K562 (cell line): ENCODE measurements at regions not wholly inside any gene's neighbourhood (a gene's known extent, or its start where the extent isn't known, plus 50 kb on each side); places are given as distances from the start of the nearest gene placed in this dataset.

Experiments used
- ATAC-seq: fragments of 200-7000 bp; cut with Tn5 transposase; 3 replicates; pipeline ENCODE4 v1.9.1; 2020; ENCODE audit warnings: moderate library complexity
- BruUV-seq: library from RNA; stranded (reverse); fragments of 400-500 nt; replicated peaks from 2 replicates; lab custom pipeline; 2021; lab: Mats Ljungman, UMichigan
- CTCF ChIA-PET: fragments of 300-600 bp; formaldehyde crosslinking; extraction: SDS; loops from one replicate; lab custom pipeline; 2021; ENCODE audit warnings: low intra/inter-chr PET ratio; lab: Yijun Ruan, JAX
- POLR2A ChIA-PET: fragments of 300-600, 350-650 bp; sonication (Branson Sonifier 250); formaldehyde crosslinking; extraction: SDS; loops from one replicate; lab custom pipeline; 2021; ENCODE audit warnings: antibody characterized with exemption, inconsistent platforms; lab: Yijun Ruan, JAX
- DNase-seq, 4 experiments: peaks; one replicate each; pipeline versions ENCODE4 v3.0.0 to v3.0.0-alpha.2; 2011 to 2018; ENCODE audit warnings: low spot score in 3 of 4, mixed read lengths in 3 of 4; ENCODE audit errors: extremely low read depth in 1 of 4
- FAIRE-seq: peaks from 2 replicates; lab custom pipeline; 2011; peaks lifted over from hg19 to GRCh38; lab: Jason Lieb, UNC
- H2AFZ ChIP-seq: 2 replicates; pipeline ENCODE4 v1.6.0; 2011; ENCODE audit warnings: low read depth, low read length, control low read depth, inconsistent platforms
- H3K27ac ChIP-seq: fragments of 200-600 bp; 3 replicates; pipeline ENCODE4 v1.8.0; 2011; ENCODE audit warnings: low read depth, mild to moderate bottlenecking, control low read depth, inconsistent platforms, low read length, moderate library complexity, mixed read lengths; ENCODE audit errors: extremely low read depth
- H3K27me3 ChIP-seq, 2 experiments: fragments of 300-600 bp in 1 of 2; 2 replicates in 1 of 2; 3 replicates in 1 of 2; pipeline versions ENCODE4 v1.6.0 to v1.8.0; 2011; ENCODE audit warnings: inconsistent platforms in 2 of 2, low read length in 2 of 2, mild to moderate bottlenecking in 1 of 2, mixed read lengths in 1 of 2, moderate library complexity in 1 of 2; ENCODE audit not compliant: control insufficient read depth in 2 of 2, insufficient read depth in 2 of 2
- H3K36me3 ChIP-seq: fragments of 300-600 bp; 3 replicates; pipeline ENCODE4 v1.8.0; 2011; ENCODE audit warnings: mild to moderate bottlenecking, low read length, inconsistent platforms; ENCODE audit not compliant: control insufficient read depth, insufficient read depth
- H3K4me1 ChIP-seq, 2 experiments: fragments of 200-600 bp in 1 of 2; replicated peaks in 1 of 2; 2 replicates in 1 of 2; 3 replicates in 1 of 2; pipeline versions ENCODE4 v1.5.1 to v1.8.0; 2011; ENCODE audit warnings: inconsistent platforms in 2 of 2, low read length in 2 of 2, mild to moderate bottlenecking in 1 of 2, mixed read lengths in 1 of 2, moderate library complexity in 1 of 2; ENCODE audit not compliant: control insufficient read depth in 2 of 2, insufficient read depth in 2 of 2
- H3K4me2 ChIP-seq: 2 replicates; pipeline ENCODE4 v1.6.1; 2011; ENCODE audit warnings: low read length, control low read depth, inconsistent platforms, mixed read lengths; ENCODE audit not compliant: insufficient read depth
- H3K4me3 ChIP-seq: fragments of 200-600 bp; sonication (generic), shearing (Covaris generic); 2 replicates; pipeline ENCODE4 v1.5.1; 2016; ENCODE audit warnings: control low read depth, inconsistent platforms
- H3K79me2 ChIP-seq: fragments of 200-600 bp; 3 replicates; pipeline ENCODE4 v1.8.0; 2011; ENCODE audit warnings: low read length, inconsistent platforms; ENCODE audit not compliant: control insufficient read depth, insufficient read depth
- H3K9ac ChIP-seq, 2 experiments: 2 replicates each; pipeline versions ENCODE4 v1.6.0 to v1.6.1; 2011; ENCODE audit warnings: low read depth in 2 of 2, low read length in 2 of 2, control low read depth in 1 of 2, inconsistent platforms in 1 of 2, mild to moderate bottlenecking in 1 of 2, mixed read lengths in 1 of 2; ENCODE audit not compliant: insufficient read depth in 1 of 2
- H3K9me1 ChIP-seq: one replicate; pipeline ENCODE4 v1.6.0; 2011; ENCODE audit warnings: inconsistent platforms, mild to moderate bottlenecking, low read length, moderate library complexity; ENCODE audit not compliant: control insufficient read depth, insufficient read depth
- H3K9me3 ChIP-seq: replicated peaks from 2 replicates; pipeline ENCODE4 v1.5.1; 2011; ENCODE audit warnings: low read depth, low read length, inconsistent platforms; ENCODE audit not compliant: control insufficient read depth, insufficient read depth
- H4K20me1 ChIP-seq: replicated peaks from 2 replicates; pipeline ENCODE4 v1.6.1; 2011; ENCODE audit warnings: low read length, inconsistent platforms, mixed read lengths; ENCODE audit not compliant: control insufficient read depth, insufficient read depth
- E4F1 ChIP-seq: fragments of 250-450 bp; sonication (Bioruptor Pico); IDR thresholded peaks from 2 replicates; pipeline ENCODE4 v1.5.0; 2021; ENCODE audit warnings: mild to moderate bottlenecking, borderline replicate concordance
- FOXK2 ChIP-seq, 2 experiments: fragments of 450-650 bp; IDR thresholded peaks in 1 of 2; conservative IDR thresholded peaks in 1 of 2; 2 replicates each; pipeline ENCODE4 v1.6.1; 2016; ENCODE audit warnings: low read depth in 2 of 2, mild to moderate bottlenecking in 1 of 2
- GABPB1 ChIP-seq: sonication (generic); formaldehyde crosslinking; IDR thresholded peaks from 2 replicates; pipeline ENCODE4 v1.8.0; 2022; ENCODE audit warnings: mild to moderate bottlenecking, missing genetic modification reagents
- HIVEP1 ChIP-seq: fragments of 250-450 bp; sonication (Bioruptor Pico); IDR thresholded peaks from 2 replicates; pipeline ENCODE4 v1.4.0; 2020; ENCODE audit warnings: mild to moderate bottlenecking
- MED1 ChIP-seq: sonication (generic); formaldehyde crosslinking; IDR thresholded peaks from 2 replicates; pipeline ENCODE4 v1.8.1; 2023; ENCODE audit warnings: missing genetic modification reagents, borderline replicate concordance
- MIER1 ChIP-seq: fragments of 450-650 bp; IDR thresholded peaks from 2 replicates; pipeline ENCODE4 v1.6.1; 2016; ENCODE audit warnings: antibody characterized with exemption, mild to moderate bottlenecking, low read depth
- NFXL1 ChIP-seq: fragments of 450-650 bp; formaldehyde crosslinking; IDR thresholded peaks from 2 replicates; pipeline ENCODE4 v1.4.0; 2021; ENCODE audit warnings: mild to moderate bottlenecking
- NR4A1 ChIP-seq, 2 experiments: fragments of 250-450 bp in 1 of 2; fragments of 450-650 bp in 1 of 2; sonication (Bioruptor Pico) in 1 of 2; IDR thresholded peaks; 2 replicates each; pipeline versions ENCODE4 v1.4.0 to v1.6.1; 2016 to 2020; ENCODE audit warnings: mild to moderate bottlenecking in 2 of 2, missing compliant biosample characterization in 1 of 2, missing genetic modification characterization in 1 of 2, moderate library complexity in 1 of 2
- PHF21A ChIP-seq: fragments of 450-650 bp; IDR thresholded peaks from 2 replicates; pipeline ENCODE4 v1.6.1; 2017; ENCODE audit warnings: low read depth, borderline replicate concordance
- RUNX1 ChIP-seq: sonication (generic); IDR thresholded peaks from 2 replicates; pipeline ENCODE4 v1.6.1; 2016; ENCODE audit warnings: antibody characterized with exemption, low read depth
- SIN3B ChIP-seq: fragments of 450-650 bp; IDR thresholded peaks from 2 replicates; pipeline ENCODE4 v1.6.1; 2017; ENCODE audit warnings: low read depth, mild to moderate bottlenecking, moderate library complexity
- TAF1 ChIP-seq: IDR thresholded peaks from 2 replicates; pipeline ENCODE4 v1.6.1; 2011; ENCODE audit warnings: mild to moderate bottlenecking, low read length, moderate library complexity; ENCODE audit not compliant: insufficient read depth, control insufficient read depth, severe bottlenecking; ENCODE audit errors: extremely low read depth
- TAF9B ChIP-seq: fragments of 450-650 bp; IDR thresholded peaks from 2 replicates; pipeline ENCODE4 v1.6.1; 2018; ENCODE audit warnings: mild to moderate bottlenecking; ENCODE audit not compliant: partially characterized antibody
- XRCC3 ChIP-seq: fragments of 450-650 bp; IDR thresholded peaks from 2 replicates; pipeline ENCODE4 v1.6.1; 2017; ENCODE audit warnings: mild to moderate bottlenecking, moderate library complexity
- ZKSCAN3 ChIP-seq: fragments of 250-450 bp; sonication (Bioruptor Pico); IDR thresholded peaks from 2 replicates; pipeline ENCODE4 v1.4.0; 2020
- ZNF146 ChIP-seq: IDR thresholded peaks from one replicate; pipeline ENCODE4 v1.6.1; 2018; ENCODE audit warnings: missing compliant biosample characterization; ENCODE audit not compliant: unreplicated experiment
- WGBS: fragments of 100-300 bp; shearing (Covaris generic); methylation state at CpG from one replicate; pipeline ENCODE4 v1.1.6; 2016; ENCODE audit warnings: low coverage, mixed read lengths; ENCODE audit not compliant: insufficient coverage; ENCODE audit errors: missing lambda C conversion rate; 5-methylcytosine and 5-hydroxymethylcytosine counted together
- in situ Hi-C: fragments of 300-500 bp; cut with MboI; formaldehyde crosslinking; loops from 4 replicates; pipeline ENCODE4 v1.15.0; 2018; ENCODE audit warnings: inconsistent platforms, mixed read lengths
- intact Hi-C: fragments of 100-400 bp; cut with micrococcal nuclease; formaldehyde crosslinking; loops from 2 replicates; pipeline ENCODE4 v1.14.2; 2022
- TF ChIP-seq, protein P1 (sequence below): sonication (generic); formaldehyde crosslinking; IDR thresholded peaks from 2 replicates; pipeline ENCODE4 v1.8.0; 2022; ENCODE audit warnings: mild to moderate bottlenecking, missing genetic modification reagents
- TF ChIP-seq, protein P2 (sequence below): sonication (generic); formaldehyde crosslinking; IDR thresholded peaks from 2 replicates; pipeline ENCODE4 v1.8.0; 2022; ENCODE audit warnings: mild to moderate bottlenecking, missing genetic modification reagents, borderline replicate concordance

- Histone ChIP-seq H3K9me1 (no peaks in the 10 kb centered on the region), H3K9me3 (no peaks in the 10 kb centered on the region), H3K79me2 (no peaks in the 10 kb centered on the region), H3K27me3 (peaks cover 9 to 43% of the 10 kb centered on the region in 2 experiments; a peak in 4 of 5 replicates), H3K4me3 (no peak overlapping the region), H3K9ac (no peak overlapping the region), H3K36me3 (no peaks in the 10 kb centered on the region), H3K27ac (no peak overlapping the region), H4K20me1 (0 out of 2 replicates have a peak, but pooled peaks cover 4% of the 10 kb centered on the region), H2AFZ (no peak overlapping the region), H3K4me1 (peaks cover 3 to 4% of the 10 kb centered on the region in 2 experiments; a peak in 2 of 5 replicates), H3K4me2 (no peak overlapping the region)
- DNase-seq (no peak), FAIRE-seq (no peak), ATAC-seq (no peak)
- ChIA-PET CTCF (interaction anchor here (1.8 kb wide), 1 partner anchor 113 kb away, joined by 6 read pairs; no protein-coding TSS in a partner anchor), POLR2A (interaction anchor here (0.6 to 1.2 kb wide), 2 partner anchors 23 to 102 kb away, joined by 3 read pairs; no protein-coding TSS in a partner anchor)
- WGBS: 5% methylated on average over 9 of the region's 10 CpGs
- BruUV-seq: no TSS peak
- in situ Hi-C loops (no loop called here), intact Hi-C loops (loop anchor here (5.0 to 10.0 kb wide), 3 partner anchors 74 to 316 kb away; no protein-coding TSS in a partner anchor)
- TF ChIP-seq GABPB1 (CRISPR knock-in tag) (no peak), ZNF146 (CRISPR knock-in tag) (no peak), MED1 (CRISPR knock-in tag) (no peak), XRCC3 (no peak), ZKSCAN3 (CRISPR knock-in tag) (no peak), HIVEP1 (CRISPR knock-in tag) (no peak), E4F1 (CRISPR knock-in tag) (no peak), PHF21A (no peak), TAF1 (no peak), NFXL1 (CRISPR knock-in tag) (no peak), FOXK2 (conservative IDR thresholded peaks at IDR 0.05 in 1 of 2, IDR thresholded peaks at IDR 0.05 in 1 of 2; ENCODE audit: low read depth in 2 of 2) (no peak), MIER1 (no peak), RUNX1 (no peak), SIN3B (no peak), NR4A1 (CRISPR knock-in tag; IDR thresholded peaks at IDR 0.05) (no peak), NR4A1 (tag; IDR thresholded peaks at IDR 0.05) (no peak), TAF9B (no peak)
- TF ChIP-seq, protein P1, sequence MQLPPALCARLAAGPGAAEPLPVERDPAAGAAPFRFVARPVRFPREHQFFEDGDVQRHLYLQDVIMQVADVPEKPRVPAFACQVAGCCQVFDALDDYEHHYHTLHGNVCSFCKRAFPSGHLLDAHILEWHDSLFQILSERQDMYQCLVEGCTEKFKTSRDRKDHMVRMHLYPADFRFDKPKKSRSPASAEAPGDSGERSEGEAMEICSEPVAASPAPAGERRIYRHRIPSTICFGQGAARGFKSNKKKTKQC (CRISPR knock-in tag): no peak
- TF ChIP-seq, protein P2, sequence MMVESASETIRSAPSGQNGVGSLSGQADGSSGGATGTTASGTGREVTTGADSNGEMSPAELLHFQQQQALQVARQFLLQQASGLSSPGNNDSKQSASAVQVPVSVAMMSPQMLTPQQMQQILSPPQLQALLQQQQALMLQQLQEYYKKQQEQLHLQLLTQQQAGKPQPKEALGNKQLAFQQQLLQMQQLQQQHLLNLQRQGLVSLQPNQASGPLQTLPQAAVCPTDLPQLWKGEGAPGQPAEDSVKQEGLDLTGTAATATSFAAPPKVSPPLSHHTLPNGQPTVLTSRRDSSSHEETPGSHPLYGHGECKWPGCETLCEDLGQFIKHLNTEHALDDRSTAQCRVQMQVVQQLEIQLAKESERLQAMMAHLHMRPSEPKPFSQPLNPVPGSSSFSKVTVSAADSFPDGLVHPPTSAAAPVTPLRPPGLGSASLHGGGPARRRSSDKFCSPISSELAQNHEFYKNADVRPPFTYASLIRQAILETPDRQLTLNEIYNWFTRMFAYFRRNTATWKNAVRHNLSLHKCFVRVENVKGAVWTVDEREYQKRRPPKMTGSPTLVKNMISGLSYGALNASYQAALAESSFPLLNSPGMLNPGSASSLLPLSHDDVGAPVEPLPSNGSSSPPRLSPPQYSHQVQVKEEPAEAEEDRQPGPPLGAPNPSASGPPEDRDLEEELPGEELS (CRISPR knock-in tag): no peak
Observed at GRCh38 chr5:133867851-133868545, 100.4 kb downstream of the C5orf15 start.
